ENCODE measurements at regions not wholly inside any gene's neighbourhood (a gene's known extent, or its start where the extent isn't known, plus 50 kb on each side); places are given as distances from the start of the nearest gene placed in this dataset.
A peak's percentile ranks its signal among the peaks of the same experiment; 100 is the strongest.

DNA sequence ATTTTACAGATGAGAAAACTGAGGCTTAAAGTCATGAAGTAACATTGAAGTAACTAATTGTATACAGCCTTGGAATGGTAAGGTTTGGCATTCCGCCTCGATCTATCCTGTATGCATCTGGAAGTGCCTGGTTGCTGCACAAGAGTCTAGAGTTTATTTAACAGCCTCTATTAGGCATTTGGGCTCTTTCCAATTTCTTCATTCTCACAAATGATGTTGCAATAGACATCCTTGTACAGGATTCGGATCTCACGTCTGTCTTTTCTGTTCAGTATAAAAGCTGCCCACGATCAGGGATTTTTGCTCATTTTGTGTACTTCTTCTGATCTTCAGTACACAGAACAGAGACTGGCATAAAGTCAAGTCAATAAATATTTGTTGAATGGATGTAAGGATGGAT, 100.5 kb downstream of the AIPL1 start:
- intact Hi-C loops (cut with DNase I; ENCODE audit: low total_unique reads), result no loop called here
- H3K36me3 ChIP-seq, result no peaks in the 10 kb centered on the region
- 63 to 79% (median 69%) methylated on average over 5 of the region's 5 CpGs for WGBS, 5 donors
- H3K27ac ChIP-seq, result no peak overlapping the region
- H3K4me3 ChIP-seq, result no peak overlapping the region
- TF ChIP-seq POLR2A (IDR thresholded peaks at IDR 0.05), result no peak
- TF ChIP-seq EP300 (IDR thresholded peaks at IDR 0.05), result no peak
- TF ChIP-seq CTCF (IDR thresholded peaks at IDR 0.05), result no peak
- TF ChIP-seq POLR2AphosphoS5 (IDR thresholded peaks at IDR 0.05), result no peak
- no peaks in the 10 kb centered on the region for H3K4me1 ChIP-seq
- H3K9me3 ChIP-seq, result no peaks in the 10 kb centered on the region
- H3K27me3 ChIP-seq, result no peaks in the 10 kb centered on the region
- no peak for DNase-seq

GRCh38 chr17:6330936-6331335, 104.0 kb downstream of the AIPL1 start:
- intact Hi-C loops (cut with DNase I; ENCODE audit: low total_unique reads), result no loop called here

GRCh38 chr17:6328279-6328678, 106.6 kb downstream of the AIPL1 start:
- Histone ChIP-seq H3K36me3 (no peaks in the 10 kb centered on the region), H3K9me3 (no peaks in the 10 kb centered on the region), H3K4me1 (no peaks in the 10 kb centered on the region), H3K4me3 (no peak overlapping the region), H3K27me3 (peaks cover 0 to 13% (median 3%) of the 10 kb centered on the region in 3 donors), H3K27ac (no peak overlapping the region)
- TF ChIP-seq CTCF (IDR thresholded peaks at IDR 0.05) (no peak), POLR2A (IDR thresholded peaks at IDR 0.05) (no peak), POLR2AphosphoS5 (IDR thresholded peaks at IDR 0.05) (no peak), EP300 (IDR thresholded peaks at IDR 0.05) (no peak)
- 68 to 83% (median 74%) methylated on average over 4 of the region's 4 CpGs for WGBS, 5 donors
- DNase-seq, result no peak
- intact Hi-C loops (cut with DNase I; ENCODE audit: low total_unique reads), result no loop called here

More at GRCh38 chr17:6330936-6331335, 104.0 kb downstream of the AIPL1 start:
- TF ChIP-seq CTCF (IDR thresholded peaks at IDR 0.05), result no peak
- TF ChIP-seq POLR2AphosphoS5 (IDR thresholded peaks at IDR 0.05), result no peak
- TF ChIP-seq POLR2A (IDR thresholded peaks at IDR 0.05), result no peak
- no peak for TF ChIP-seq EP300 (IDR thresholded peaks at IDR 0.05)
- H3K36me3 ChIP-seq, result no peaks in the 10 kb centered on the region
- H3K27ac ChIP-seq, result no peak overlapping the region
- no peak for DNase-seq
- WGBS, 5 donors, result 84 to 96% (median 92%) methylated on average over 2 of the region's 2 CpGs
- H3K4me1 ChIP-seq, result no peaks in the 10 kb centered on the region
- H3K4me3 ChIP-seq, result no peak overlapping the region
- H3K27me3 ChIP-seq, result peaks cover 0 to 5% (median 0%) of the 10 kb centered on the region in 3 donors
- H3K9me3 ChIP-seq, result no peaks in the 10 kb centered on the region

GRCh38 chr17:6327007-6327406, 107.9 kb downstream of the AIPL1 start:
- 33 to 50% (median 37%) methylated on average over 6 of the region's 6 CpGs for WGBS, 5 donors
- H3K9me3 ChIP-seq, result no peaks in the 10 kb centered on the region
- H3K36me3 ChIP-seq, result no peaks in the 10 kb centered on the region
- peak in 1 of 2 donors; percentile 52 for DNase-seq
- no peak overlapping the region for H3K4me3 ChIP-seq
- intact Hi-C loops (cut with DNase I; ENCODE audit: low total_unique reads), result no loop called here
- TF ChIP-seq CTCF (IDR thresholded peaks at IDR 0.05) (no peak), POLR2AphosphoS5 (IDR thresholded peaks at IDR 0.05) (no peak), EP300 (IDR thresholded peaks at IDR 0.05) (no peak), POLR2A (IDR thresholded peaks at IDR 0.05) (no peak)
- H3K27ac ChIP-seq, result peak overlapping the region in 1 of 5 donors; percentile 20
- peaks cover 0 to 13% (median 3%) of the 10 kb centered on the region in 3 donors for H3K27me3 ChIP-seq
- no peaks in the 10 kb centered on the region for H3K4me1 ChIP-seq

Data from stomach (tissue), 8 donors.